OCI-LY1 (cell line): ENCODE measurements at regions not wholly inside any gene's neighbourhood (a gene's known extent, or its start where the extent isn't known, plus 50 kb on each side); places are given as distances from the start of the nearest gene placed in this dataset.

Source experiments
- H2AFZ ChIP-seq: fragments of 200-600 bp; sonication (generic), shearing (Covaris generic); 2 replicates; pipeline ENCODE4 v1.6.0; 2014; ENCODE audit warnings: antibody characterized with exemption, mild to moderate bottlenecking, low read length
- H3F3A ChIP-seq: fragments of 200-600 bp; sonication (generic), shearing (Covaris generic); 2 replicates; pipeline ENCODE4 v1.6.0; 2014; ENCODE audit warnings: mild to moderate bottlenecking, antibody characterized with exemption, low read length, moderate library complexity; ENCODE audit not compliant: insufficient read depth
- H3K27ac ChIP-seq: fragments of 200-600 bp; sonication (generic); 2 replicates; pipeline ENCODE4 v1.5.1; 2014; ENCODE audit warnings: low read length, mixed run types, mild to moderate bottlenecking, low read depth; ENCODE audit not compliant: poor library complexity, severe bottlenecking
- H3K27me3 ChIP-seq: fragments of 200-600 bp; sonication (generic); 2 replicates; pipeline ENCODE4 v1.6.0; 2014; ENCODE audit warnings: antibody characterized with exemption, mild to moderate bottlenecking, low read length, moderate library complexity; ENCODE audit not compliant: insufficient read depth
- H3K36me3 ChIP-seq: fragments of 200-600 bp; sonication (generic); 2 replicates; pipeline ENCODE4 v1.6.1; 2014; ENCODE audit warnings: mild to moderate bottlenecking, antibody characterized with exemption, low read length, moderate library complexity, mixed read lengths; ENCODE audit not compliant: insufficient read depth
- H3K4me1 ChIP-seq: fragments of 200-600 bp; sonication (generic); 2 replicates; pipeline ENCODE4 v1.5.1; 2014; ENCODE audit warnings: mild to moderate bottlenecking, low read length, moderate library complexity; ENCODE audit not compliant: insufficient read depth, severe bottlenecking
- H3K4me2 ChIP-seq: fragments of 200-600 bp; sonication (generic), shearing (Covaris generic); 2 replicates; pipeline ENCODE4 v1.6.1; 2014; ENCODE audit warnings: low read length
- H3K4me3 ChIP-seq: fragments of 200-600 bp; sonication (generic); 2 replicates; pipeline ENCODE4 v1.5.1; 2014; ENCODE audit warnings: low read length, low read depth, mild to moderate bottlenecking, mixed read lengths; ENCODE audit not compliant: poor library complexity, severe bottlenecking
- H3K79me2 ChIP-seq: fragments of 200-600 bp; shearing (Covaris generic); 2 replicates; pipeline ENCODE4 v1.6.1; 2016; ENCODE audit warnings: mixed run types, low read length, mixed read lengths; ENCODE audit not compliant: insufficient read depth
- H3K9ac ChIP-seq: fragments of 200-600 bp; sonication (generic), shearing (Covaris generic); 2 replicates; pipeline ENCODE4 v1.6.1; 2014; ENCODE audit warnings: mild to moderate bottlenecking, low read length, mixed read lengths
- H3K9me2 ChIP-seq: fragments of 200-600 bp; sonication (generic), shearing (Covaris generic); 2 replicates; pipeline ENCODE4 v1.6.1; 2014; ENCODE audit warnings: low read depth, mild to moderate bottlenecking, low read length, mixed read lengths
- H3K9me3 ChIP-seq: fragments of 200-600 bp; shearing (Covaris generic); 2 replicates; pipeline ENCODE4 v1.6.1; 2014; ENCODE audit warnings: low read length, mixed read lengths
- H4K20me1 ChIP-seq: fragments of 200-600 bp; sonication (generic), shearing (Covaris generic); 2 replicates; pipeline ENCODE4 v1.6.0; 2016; ENCODE audit warnings: mild to moderate bottlenecking, low read length; ENCODE audit not compliant: insufficient read depth
- CTCF ChIP-seq: fragments of 200-600 bp; sonication (generic), shearing (Covaris generic); IDR thresholded peaks from 2 replicates; pipeline ENCODE4 v1.5.1; 2017; ENCODE audit warnings: mild to moderate bottlenecking, antibody characterized with exemption, low read length, moderate library complexity, mixed read lengths
- EZH2 ChIP-seq: fragments of 200-600 bp; sonication (generic), shearing (Covaris generic); IDR thresholded peaks from 2 replicates; pipeline ENCODE4 v1.8.0; 2017; ENCODE audit warnings: borderline replicate concordance, mixed run types, mild to moderate bottlenecking, antibody characterized with exemption, low read length, moderate library complexity, mixed read lengths

GRCh38 chr1:104064399-104064798 lies 314.7 kb downstream of the AMY1C start:
- Histone ChIP-seq H3K4me2 (no peak overlapping the region), H3K4me3 (no peak overlapping the region), H3K4me1 (no peaks in the 10 kb centered on the region), H3K27me3 (no peaks in the 10 kb centered on the region), H3K9me3 (no peaks in the 10 kb centered on the region), H3F3A (no peaks in the 10 kb centered on the region), H2AFZ (no peak overlapping the region), H3K9ac (no peak overlapping the region), H3K79me2 (no peaks in the 10 kb centered on the region), H4K20me1 (no peaks in the 10 kb centered on the region), H3K36me3 (no peaks in the 10 kb centered on the region; the same call in 1 of the 2 replicates), H3K9me2 (no peaks in the 10 kb centered on the region), H3K27ac (no peak overlapping the region)
- no peak for TF ChIP-seq EZH2
- TF ChIP-seq CTCF, result no peak

GRCh38 chr1:104072915-104073371 lies 323.2 kb downstream of the AMY1C start:
- Histone ChIP-seq H3K9ac (no peak overlapping the region), H3K4me2 (no peak overlapping the region), H3K4me3 (no peak overlapping the region), H3K4me1 (no peaks in the 10 kb centered on the region), H3K27me3 (no peaks in the 10 kb centered on the region), H3F3A (no peaks in the 10 kb centered on the region), H3K79me2 (no peaks in the 10 kb centered on the region), H3K27ac (no peak overlapping the region), H3K9me2 (no peaks in the 10 kb centered on the region), H4K20me1 (no peaks in the 10 kb centered on the region), H2AFZ (no peak overlapping the region), H3K36me3 (no peaks in the 10 kb centered on the region; the same call in 1 of the 2 replicates), H3K9me3 (no peaks in the 10 kb centered on the region)
- no peak for TF ChIP-seq EZH2
- TF ChIP-seq CTCF, result no peak

GRCh38 chr1:104073463-104073902 lies 323.8 kb downstream of the AMY1C start:
- no peak overlapping the region for H3K4me3 ChIP-seq
- H3K27ac ChIP-seq, result no peak overlapping the region
- H2AFZ ChIP-seq, result no peak overlapping the region
- H3K36me3 ChIP-seq, result no peaks in the 10 kb centered on the region; the same call in 1 of the 2 replicates
- H3K79me2 ChIP-seq, result no peaks in the 10 kb centered on the region
- no peaks in the 10 kb centered on the region for H3K27me3 ChIP-seq
- H3K4me2 ChIP-seq, result no peak overlapping the region
- no peaks in the 10 kb centered on the region for H4K20me1 ChIP-seq
- no peaks in the 10 kb centered on the region for H3K4me1 ChIP-seq
- no peaks in the 10 kb centered on the region for H3F3A ChIP-seq
- H3K9me3 ChIP-seq, result no peaks in the 10 kb centered on the region
- H3K9me2 ChIP-seq, result no peaks in the 10 kb centered on the region
- H3K9ac ChIP-seq, result no peak overlapping the region
- no peak for TF ChIP-seq EZH2
- no peak for TF ChIP-seq CTCF
